Thyroid gland (tissue), 4 donors: ENCODE measurements at regions not wholly inside any gene's neighbourhood (a gene's known extent, or its start where the extent isn't known, plus 50 kb on each side); places are given as distances from the start of the nearest gene placed in this dataset.

Experiments
- DNase-seq, 2 donors: peaks; one replicate each; pipeline ENCODE4 v3.0.0-alpha.2; 2019
- H3K27ac ChIP-seq, 3 donors: fragments of 200-600 bp; sonication (generic); 1 replicate in 2 of 3; 2 replicates in 1 of 3; pipeline ENCODE4 v1.5.1; 2016 to 2019; ENCODE audit warnings: mild to moderate bottlenecking in 1 of 3, moderate library complexity in 1 of 3
- H3K27me3 ChIP-seq: fragments of 200-600 bp; sonication (generic); one replicate; pipeline ENCODE4 v1.5.1; 2019
- H3K36me3 ChIP-seq, 2 donors: fragments of 200-600 bp; sonication (generic); one replicate each; pipeline ENCODE4 v1.5.1; 2016 to 2019
- H3K4me1 ChIP-seq, 2 donors: fragments of 200-600 bp; sonication (generic); one replicate each; pipeline ENCODE4 v1.5.1; 2017 to 2019
- H3K4me3 ChIP-seq, 3 donors: fragments of 200-600 bp; sonication (generic); replicated peaks in 1 of 3; 1 replicate in 2 of 3; 2 replicates in 1 of 3; pipeline ENCODE4 v1.5.1; 2016; ENCODE audit warnings: mild to moderate bottlenecking in 1 of 3
- H3K9me3 ChIP-seq: fragments of 200-600 bp; sonication (generic); one replicate; pipeline ENCODE4 v1.5.1; 2017
- CTCF ChIP-seq, 6 experiments: fragments of 200-600 bp in 3 of 6; fragments of 450-650 bp in 3 of 6; sonication (generic) in 3 of 6; IDR thresholded peaks; one replicate each; pipeline ENCODE4 v1.5.1; 2016 to 2019; ENCODE audit warnings: antibody characterized with exemption in 6 of 6, mild to moderate bottlenecking in 2 of 6, inconsistent platforms in 1 of 6, moderate library complexity in 1 of 6
- POLR2A ChIP-seq, 2 donors: fragments of 450-650 bp; IDR thresholded peaks; one replicate each; pipeline ENCODE4 v1.6.1; 2017; ENCODE audit warnings: antibody characterized with exemption in 2 of 2, mild to moderate bottlenecking in 2 of 2, moderate library complexity in 1 of 2
- WGBS, 2 donors: methylation state at CpG; one replicate each; pipeline ENCODE4 v1.1.5; 2017; 5-methylcytosine and 5-hydroxymethylcytosine counted together
- intact Hi-C: fragments of 100-400 bp; cut with DNase I; formaldehyde crosslinking; loops from one replicate; pipeline ENCODE4 v1.15.1; 2023

- TF ChIP-seq POLR2A (IDR thresholded peaks at IDR 0.05) = no peak
- TF ChIP-seq CTCF (IDR thresholded peaks at IDR 0.05) = no peak
- intact Hi-C loops = no loop called here
- no peak for DNase-seq
- Histone ChIP-seq H3K9me3 (no peaks in the 10 kb centered on the region), H3K27me3 (no peaks in the 10 kb centered on the region), H3K4me1 (no peaks in the 10 kb centered on the region), H3K4me3 (no peak overlapping the region), H3K36me3 (no peaks in the 10 kb centered on the region), H3K27ac (no peak overlapping the region)
- WGBS, 2 donors = 89% methylated on average over 6 of the region's 6 CpGs
Observed at GRCh38 chr12:60176891-60177290, 581.1 kb downstream of the SLC16A7 start.

GRCh38 chr12:60180298-60180697 is 584.5 kb downstream of the SLC16A7 start:
- DNase-seq = no peak
- H3K27me3 ChIP-seq = no peaks in the 10 kb centered on the region
- H3K9me3 ChIP-seq = no peaks in the 10 kb centered on the region
- no peak for TF ChIP-seq CTCF (IDR thresholded peaks at IDR 0.05)
- no peak for TF ChIP-seq POLR2A (IDR thresholded peaks at IDR 0.05)
- H3K36me3 ChIP-seq = no peaks in the 10 kb centered on the region
- H3K27ac ChIP-seq = no peak overlapping the region
- 78 to 92% methylated on average over 2 of the region's 2 CpGs for WGBS, 2 donors
- H3K4me3 ChIP-seq = no peak overlapping the region
- H3K4me1 ChIP-seq = no peaks in the 10 kb centered on the region
- intact Hi-C loops = no loop called here

- no peak for DNase-seq
- Histone ChIP-seq H3K9me3 (no peaks in the 10 kb centered on the region), H3K27me3 (no peaks in the 10 kb centered on the region), H3K27ac (no peak overlapping the region), H3K36me3 (no peaks in the 10 kb centered on the region), H3K4me3 (no peak overlapping the region), H3K4me1 (no peaks in the 10 kb centered on the region)
- intact Hi-C loops = no loop called here
- 94% methylated on average over 1 of the region's 1 CpG for WGBS, 2 donors
- TF ChIP-seq CTCF (IDR thresholded peaks at IDR 0.05) = no peak
- TF ChIP-seq POLR2A (IDR thresholded peaks at IDR 0.05) = no peak
Observed at GRCh38 chr12:60182354-60182753, 586.5 kb downstream of the SLC16A7 start.

GRCh38 chr12:60184096-60184495 is 588.3 kb downstream of the SLC16A7 start:
- Histone ChIP-seq H3K27me3 (no peaks in the 10 kb centered on the region), H3K27ac (no peak overlapping the region), H3K9me3 (no peaks in the 10 kb centered on the region), H3K4me1 (no peaks in the 10 kb centered on the region), H3K4me3 (no peak overlapping the region), H3K36me3 (no peaks in the 10 kb centered on the region)
- WGBS, 2 donors = 91 to 94% methylated on average over 1 of the region's 1 CpG
- TF ChIP-seq POLR2A (IDR thresholded peaks at IDR 0.05) = no peak
- no peak for TF ChIP-seq CTCF (IDR thresholded peaks at IDR 0.05)
- DNase-seq = no peak
- intact Hi-C loops = no loop called here

- TF ChIP-seq POLR2A (IDR thresholded peaks at IDR 0.05) (no peak), CTCF (IDR thresholded peaks at IDR 0.05) (no peak)
- H3K4me1 ChIP-seq = no peaks in the 10 kb centered on the region
Observed at GRCh38 chr12:60185060-60185459, 589.2 kb downstream of the SLC16A7 start.

More at GRCh38 chr12:60185060-60185459, 589.2 kb downstream of the SLC16A7 start:
- H3K27ac ChIP-seq = no peak overlapping the region
- DNase-seq = no peak
- no peaks in the 10 kb centered on the region for H3K9me3 ChIP-seq
- intact Hi-C loops = no loop called here
- H3K4me3 ChIP-seq = no peak overlapping the region
- H3K27me3 ChIP-seq = no peaks in the 10 kb centered on the region
- 79 to 84% methylated on average over 4 of the region's 4 CpGs for WGBS, 2 donors
- H3K36me3 ChIP-seq = no peaks in the 10 kb centered on the region
